Activated CD4-positive, alpha-beta T cell treated with anti-CD3 and anti-CD28 coated beads, Interleukin-2, amount 10 ng/mL, durations not matched to agents 24 days and 14 days (primary cell): ENCODE measurements at regions not wholly inside any gene's neighbourhood (a gene's known extent, or its start where the extent isn't known, plus 50 kb on each side); places are given as distances from the start of the nearest gene placed in this dataset.

Source experiments
- DNase-seq: peaks from one replicate; pipeline ENCODE4 v3.0.0; 2022
- H3K27ac Mint-ChIP-seq: one replicate; pipeline ENCODE4 v1.8.0; 2022; ENCODE audit warnings: mild to moderate bottlenecking, mixed read lengths
- H3K27me3 Mint-ChIP-seq: one replicate; pipeline ENCODE4 v1.8.0; 2022; ENCODE audit warnings: mixed read lengths
- H3K36me3 Mint-ChIP-seq: one replicate; pipeline ENCODE4 v1.8.0; 2022; ENCODE audit warnings: low read depth, mild to moderate bottlenecking, mixed read lengths
- H3K4me1 Mint-ChIP-seq: one replicate; pipeline ENCODE4 v1.8.0; 2021; ENCODE audit warnings: mixed read lengths
- H3K4me3 Mint-ChIP-seq: one replicate; pipeline ENCODE4 v1.8.0; 2022; ENCODE audit warnings: mild to moderate bottlenecking, moderate library complexity, mixed read lengths
- H3K9me3 Mint-ChIP-seq: one replicate; pipeline ENCODE4 v1.8.0; 2021; ENCODE audit warnings: mixed read lengths
- intact Hi-C: fragments of 100-400 bp; cut with micrococcal nuclease; formaldehyde crosslinking; loops from one replicate; pipeline ENCODE4 v1.15.1; 2023

- no peaks in the 10 kb centered on the region for H3K36me3 Mint-ChIP-seq
- no peak for DNase-seq
- H3K27me3 Mint-ChIP-seq = no peaks in the 10 kb centered on the region
- H3K4me1 Mint-ChIP-seq = no peaks in the 10 kb centered on the region
- intact Hi-C loops = no loop called here
- no peak overlapping the region for H3K27ac Mint-ChIP-seq
- H3K9me3 Mint-ChIP-seq = peaks cover 3% of the 10 kb centered on the region
- H3K4me3 Mint-ChIP-seq = no peak overlapping the region
Observed at GRCh38 chr11:106482917-106483785, 405.7 kb downstream of the AASDHPPT start.

DNA sequence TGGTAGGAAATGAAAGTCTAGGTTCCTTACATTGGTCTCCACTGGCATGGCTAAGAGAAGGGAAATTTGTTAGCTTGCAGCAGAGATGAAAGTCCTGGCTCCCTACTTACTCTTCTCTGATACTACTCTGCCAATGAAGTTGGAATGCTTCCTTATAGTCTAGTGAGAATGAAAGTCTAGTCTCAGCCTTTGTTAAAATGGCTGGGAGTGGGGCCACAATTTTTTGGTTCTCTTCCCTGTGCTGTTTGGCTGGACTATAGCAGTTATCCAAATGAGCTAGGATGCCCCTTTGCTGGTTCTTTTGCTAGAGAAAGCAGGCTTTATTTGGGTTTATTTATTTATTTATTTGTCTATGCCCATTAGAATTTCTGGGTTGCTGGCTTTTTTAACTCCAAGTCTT, 414.3 kb downstream of the AASDHPPT start:
- Mint-ChIP-seq H3K27me3 (no peaks in the 10 kb centered on the region), H3K9me3 (no peaks in the 10 kb centered on the region), H3K4me3 (no peak overlapping the region), H3K27ac (no peak overlapping the region), H3K4me1 (no peaks in the 10 kb centered on the region), H3K36me3 (no peaks in the 10 kb centered on the region)
- DNase-seq = no peak
- intact Hi-C loops = no loop called here

GRCh38 chr11:106493751-106494150, 416.3 kb downstream of the AASDHPPT start:
- Mint-ChIP-seq H3K36me3 (no peaks in the 10 kb centered on the region), H3K27me3 (no peaks in the 10 kb centered on the region), H3K4me1 (no peaks in the 10 kb centered on the region), H3K9me3 (no peaks in the 10 kb centered on the region), H3K4me3 (no peak overlapping the region), H3K27ac (no peak overlapping the region)
- intact Hi-C loops = no loop called here
- no peak for DNase-seq

- intact Hi-C loops = no loop called here
- Mint-ChIP-seq H3K9me3 (no peaks in the 10 kb centered on the region), H3K36me3 (no peaks in the 10 kb centered on the region), H3K4me3 (no peak overlapping the region), H3K27ac (no peak overlapping the region), H3K27me3 (no peaks in the 10 kb centered on the region), H3K4me1 (no peaks in the 10 kb centered on the region)
- DNase-seq = no peak
Observed at GRCh38 chr11:106495046-106495445, 417.6 kb downstream of the AASDHPPT start.

GRCh38 chr11:106496677-106497076, 419.2 kb downstream of the AASDHPPT start:
- intact Hi-C loops = no loop called here
- no peak for DNase-seq
- H3K4me3 Mint-ChIP-seq = no peak overlapping the region
- H3K4me1 Mint-ChIP-seq = no peaks in the 10 kb centered on the region
- no peaks in the 10 kb centered on the region for H3K27me3 Mint-ChIP-seq
- no peaks in the 10 kb centered on the region for H3K36me3 Mint-ChIP-seq
- no peak overlapping the region for H3K27ac Mint-ChIP-seq
- no peaks in the 10 kb centered on the region for H3K9me3 Mint-ChIP-seq

DNA sequence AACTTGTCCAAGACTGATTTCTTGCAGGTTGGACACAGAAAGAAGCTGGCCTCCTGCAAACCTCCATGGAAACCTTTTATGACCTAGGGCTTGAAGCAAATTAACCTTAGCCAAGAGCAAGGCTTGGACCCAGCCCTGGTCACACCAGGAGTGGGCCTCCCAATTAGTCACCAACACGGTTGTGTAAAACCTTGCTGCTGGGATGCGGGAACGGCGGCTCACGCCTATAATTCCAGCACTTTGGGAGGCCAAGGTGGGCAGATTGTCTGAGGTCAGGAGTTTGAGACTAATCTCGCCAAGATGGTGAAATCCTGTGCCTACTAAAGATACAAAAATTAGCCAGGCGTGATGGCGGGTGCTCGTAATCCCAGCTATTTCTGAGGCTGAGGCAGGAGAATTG, 419.9 kb downstream of the AASDHPPT start:
- no peaks in the 10 kb centered on the region for H3K27me3 Mint-ChIP-seq
- H3K36me3 Mint-ChIP-seq = no peaks in the 10 kb centered on the region
- no peak overlapping the region for H3K27ac Mint-ChIP-seq
- H3K4me3 Mint-ChIP-seq = no peak overlapping the region
- H3K4me1 Mint-ChIP-seq = no peaks in the 10 kb centered on the region
- H3K9me3 Mint-ChIP-seq = no peaks in the 10 kb centered on the region
- intact Hi-C loops = no loop called here
- DNase-seq = no peak

- Mint-ChIP-seq H3K36me3 (no peaks in the 10 kb centered on the region), H3K27ac (no peak overlapping the region), H3K4me1 (no peaks in the 10 kb centered on the region), H3K9me3 (no peaks in the 10 kb centered on the region), H3K4me3 (no peak overlapping the region), H3K27me3 (no peaks in the 10 kb centered on the region)
- no peak for DNase-seq
- intact Hi-C loops = no loop called here
Observed at GRCh38 chr11:106497822-106498221, 420.4 kb downstream of the AASDHPPT start.

DNA sequence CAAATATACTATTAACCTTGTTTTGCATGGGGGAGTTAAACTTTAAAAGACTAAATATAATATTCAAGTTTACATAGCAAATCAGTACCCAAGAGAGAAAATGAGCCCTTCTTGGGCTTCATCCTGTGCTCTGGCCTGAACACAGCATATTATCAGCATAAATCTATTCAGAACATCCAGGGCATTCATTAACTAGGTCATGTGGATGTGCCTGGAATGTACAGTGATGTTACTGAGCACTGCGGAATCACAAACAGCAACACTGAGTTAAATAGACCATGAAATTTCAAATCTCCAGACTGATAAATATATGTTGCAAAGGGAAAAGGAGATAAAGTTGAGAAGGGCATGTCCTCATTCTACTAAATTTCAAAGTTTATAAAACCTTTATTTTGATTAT, 426.4 kb downstream of the AASDHPPT start:
- Mint-ChIP-seq H3K27me3 (no peaks in the 10 kb centered on the region), H3K9me3 (no peaks in the 10 kb centered on the region), H3K4me1 (no peaks in the 10 kb centered on the region), H3K36me3 (no peaks in the 10 kb centered on the region), H3K27ac (no peak overlapping the region), H3K4me3 (no peak overlapping the region)
- intact Hi-C loops = no loop called here
- no peak for DNase-seq

- no peak overlapping the region for H3K27ac Mint-ChIP-seq
- H3K27me3 Mint-ChIP-seq = no peaks in the 10 kb centered on the region
- no peaks in the 10 kb centered on the region for H3K9me3 Mint-ChIP-seq
- intact Hi-C loops = no loop called here
- H3K36me3 Mint-ChIP-seq = no peaks in the 10 kb centered on the region
- H3K4me3 Mint-ChIP-seq = no peak overlapping the region
- DNase-seq = no peak
- no peaks in the 10 kb centered on the region for H3K4me1 Mint-ChIP-seq
Observed at GRCh38 chr11:106507645-106508306, 430.3 kb downstream of the AASDHPPT start.

- Mint-ChIP-seq H3K27ac (no peak overlapping the region), H3K27me3 (no peaks in the 10 kb centered on the region), H3K36me3 (no peaks in the 10 kb centered on the region), H3K4me3 (no peak overlapping the region), H3K4me1 (no peaks in the 10 kb centered on the region), H3K9me3 (no peaks in the 10 kb centered on the region)
- DNase-seq = no peak
- intact Hi-C loops = no loop called here
Observed at GRCh38 chr11:106514706-106515105, 437.2 kb downstream of the AASDHPPT start.

DNA sequence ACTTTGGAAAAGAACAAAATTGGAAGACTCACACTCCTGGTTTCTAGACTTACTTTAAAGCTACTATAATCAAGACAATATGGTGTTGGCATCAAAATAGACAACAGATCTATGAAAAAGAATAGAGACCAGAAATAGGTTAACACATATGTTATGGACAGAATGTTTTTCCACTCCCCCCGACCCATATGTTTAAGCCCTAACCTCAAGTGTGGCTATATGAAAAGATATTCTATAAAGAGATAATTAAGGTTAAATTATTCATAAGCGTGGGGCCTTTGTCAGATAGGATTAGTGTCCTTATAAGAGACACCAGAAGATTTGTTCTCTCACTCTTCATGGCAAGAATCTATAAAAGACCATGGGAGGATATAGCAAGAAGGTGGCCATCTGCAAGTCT, 440.0 kb downstream of the AASDHPPT start:
- Mint-ChIP-seq H3K9me3 (no peaks in the 10 kb centered on the region), H3K36me3 (no peaks in the 10 kb centered on the region), H3K4me3 (no peak overlapping the region), H3K4me1 (no peaks in the 10 kb centered on the region), H3K27ac (no peak overlapping the region), H3K27me3 (no peaks in the 10 kb centered on the region)
- DNase-seq = no peak
- intact Hi-C loops = no loop called here

GRCh38 chr11:106520146-106520912, 442.9 kb downstream of the AASDHPPT start:
- H3K27me3 Mint-ChIP-seq = no peaks in the 10 kb centered on the region
- DNase-seq = no peak
- H3K4me1 Mint-ChIP-seq = no peaks in the 10 kb centered on the region
- intact Hi-C loops = no loop called here
- no peaks in the 10 kb centered on the region for H3K36me3 Mint-ChIP-seq
- no peaks in the 10 kb centered on the region for H3K9me3 Mint-ChIP-seq
- no peak overlapping the region for H3K4me3 Mint-ChIP-seq
- H3K27ac Mint-ChIP-seq = no peak overlapping the region

DNA sequence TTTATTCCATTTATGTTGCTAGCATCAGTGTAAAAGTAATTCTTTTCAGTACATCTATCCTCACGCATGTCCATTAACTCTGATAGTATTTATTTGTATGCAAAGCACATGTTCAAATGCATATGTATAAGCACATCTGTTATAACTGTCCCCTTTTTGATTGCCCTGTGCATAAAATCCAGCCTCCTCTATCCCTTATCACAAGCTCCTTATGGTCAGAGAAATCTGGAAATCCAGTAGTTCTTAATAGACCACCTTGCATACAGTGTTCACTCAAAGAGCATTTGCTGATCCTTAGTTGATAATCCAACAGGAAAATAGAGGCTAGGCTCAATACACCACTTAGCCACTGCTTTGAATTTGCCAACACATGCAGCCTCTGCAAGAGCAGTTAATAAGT, 443.5 kb downstream of the AASDHPPT start:
- Mint-ChIP-seq H3K9me3 (no peaks in the 10 kb centered on the region), H3K4me3 (no peak overlapping the region), H3K27me3 (no peaks in the 10 kb centered on the region), H3K4me1 (no peaks in the 10 kb centered on the region), H3K36me3 (no peaks in the 10 kb centered on the region), H3K27ac (no peak overlapping the region)
- no peak for DNase-seq
- intact Hi-C loops = no loop called here

DNA sequence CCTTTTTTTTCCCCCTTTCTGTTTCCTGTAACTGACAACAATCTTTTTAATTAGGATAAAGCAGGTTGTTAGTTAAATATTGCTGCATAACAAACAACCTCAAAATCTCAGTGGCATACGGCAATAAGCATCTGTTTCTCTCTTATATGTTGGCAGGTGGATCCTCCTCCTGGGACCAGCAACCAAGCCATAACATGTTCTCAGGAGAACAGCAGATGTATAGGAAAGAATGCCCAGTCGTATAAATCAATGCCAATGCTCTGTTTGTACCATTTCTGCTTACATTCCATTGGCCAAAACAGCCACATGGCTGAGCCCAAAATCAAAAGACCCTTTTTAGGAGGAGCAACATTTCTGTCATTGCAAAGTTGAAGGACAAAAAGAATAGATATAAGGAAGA, 445.7 kb downstream of the AASDHPPT start:
- no peaks in the 10 kb centered on the region for H3K36me3 Mint-ChIP-seq
- no peaks in the 10 kb centered on the region for H3K27me3 Mint-ChIP-seq
- H3K4me3 Mint-ChIP-seq = no peak overlapping the region
- no peak overlapping the region for H3K27ac Mint-ChIP-seq
- intact Hi-C loops = no loop called here
- DNase-seq = no peak
- H3K9me3 Mint-ChIP-seq = no peaks in the 10 kb centered on the region
- H3K4me1 Mint-ChIP-seq = no peaks in the 10 kb centered on the region
